ENCODE measurements at regions not wholly inside any gene's neighbourhood (a gene's known extent, or its start where the extent isn't known, plus 50 kb on each side); places are given as distances from the start of the nearest gene placed in this dataset.

DNA sequence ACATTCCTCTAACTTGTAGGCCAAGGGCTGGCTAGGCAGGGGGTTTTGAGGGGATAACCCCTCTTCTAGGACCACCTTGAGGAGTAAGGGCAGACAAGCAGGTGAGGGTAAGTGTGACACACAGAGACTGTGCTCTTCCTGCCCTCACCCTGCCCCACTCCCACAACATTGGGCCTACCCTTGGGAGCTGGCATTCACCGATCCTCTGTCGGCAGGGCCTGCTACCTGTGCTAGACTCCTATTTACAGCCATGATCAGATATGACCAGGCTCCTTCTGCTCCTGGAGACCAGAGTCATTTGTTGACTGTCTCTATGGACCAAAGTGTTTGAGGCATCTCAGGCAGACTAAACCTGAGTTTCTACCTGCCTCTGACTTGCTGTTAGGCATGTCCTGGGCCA lies 68.3 kb downstream of the SYF2 start:
- no peak for DNase-seq (ENCODE audit: low read depth)
- no peak overlapping the region for H3K4me3 ChIP-seq (ENCODE audit: low read length)
- TF ChIP-seq, protein P1, sequence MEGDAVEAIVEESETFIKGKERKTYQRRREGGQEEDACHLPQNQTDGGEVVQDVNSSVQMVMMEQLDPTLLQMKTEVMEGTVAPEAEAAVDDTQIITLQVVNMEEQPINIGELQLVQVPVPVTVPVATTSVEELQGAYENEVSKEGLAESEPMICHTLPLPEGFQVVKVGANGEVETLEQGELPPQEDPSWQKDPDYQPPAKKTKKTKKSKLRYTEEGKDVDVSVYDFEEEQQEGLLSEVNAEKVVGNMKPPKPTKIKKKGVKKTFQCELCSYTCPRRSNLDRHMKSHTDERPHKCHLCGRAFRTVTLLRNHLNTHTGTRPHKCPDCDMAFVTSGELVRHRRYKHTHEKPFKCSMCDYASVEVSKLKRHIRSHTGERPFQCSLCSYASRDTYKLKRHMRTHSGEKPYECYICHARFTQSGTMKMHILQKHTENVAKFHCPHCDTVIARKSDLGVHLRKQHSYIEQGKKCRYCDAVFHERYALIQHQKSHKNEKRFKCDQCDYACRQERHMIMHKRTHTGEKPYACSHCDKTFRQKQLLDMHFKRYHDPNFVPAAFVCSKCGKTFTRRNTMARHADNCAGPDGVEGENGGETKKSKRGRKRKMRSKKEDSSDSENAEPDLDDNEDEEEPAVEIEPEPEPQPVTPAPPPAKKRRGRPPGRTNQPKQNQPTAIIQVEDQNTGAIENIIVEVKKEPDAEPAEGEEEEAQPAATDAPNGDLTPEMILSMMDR (IDR thresholded peaks at IDR 0.05; ENCODE audit: insufficient read depth, low read depth, low read length, missing control alignments): no peak

DNA sequence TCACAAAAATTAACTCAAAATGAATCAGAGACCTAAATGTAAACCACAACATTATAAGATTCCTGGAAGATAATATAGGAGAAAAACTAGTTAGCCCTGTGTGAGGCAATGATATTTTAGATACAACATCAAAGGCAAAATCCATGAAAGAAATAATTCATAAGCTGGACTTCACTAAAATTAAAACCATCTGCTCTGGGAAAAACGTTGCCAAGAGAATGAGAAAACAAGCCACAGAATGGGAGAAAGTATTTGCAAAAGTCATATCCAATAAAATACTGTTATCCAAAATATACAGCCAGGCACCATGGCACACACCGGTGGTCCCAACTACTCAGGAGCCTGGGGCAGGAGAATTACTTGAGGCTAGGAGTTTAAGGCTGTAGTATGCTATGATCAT lies 70.3 kb downstream of the SYF2 start:
- DNase-seq (ENCODE audit: low read depth): no peak
- no peak overlapping the region for H3K4me3 ChIP-seq (ENCODE audit: low read length)
- TF ChIP-seq, protein P1 (IDR thresholded peaks at IDR 0.05; ENCODE audit: insufficient read depth, low read depth, low read length, missing control alignments): no peak

DNA sequence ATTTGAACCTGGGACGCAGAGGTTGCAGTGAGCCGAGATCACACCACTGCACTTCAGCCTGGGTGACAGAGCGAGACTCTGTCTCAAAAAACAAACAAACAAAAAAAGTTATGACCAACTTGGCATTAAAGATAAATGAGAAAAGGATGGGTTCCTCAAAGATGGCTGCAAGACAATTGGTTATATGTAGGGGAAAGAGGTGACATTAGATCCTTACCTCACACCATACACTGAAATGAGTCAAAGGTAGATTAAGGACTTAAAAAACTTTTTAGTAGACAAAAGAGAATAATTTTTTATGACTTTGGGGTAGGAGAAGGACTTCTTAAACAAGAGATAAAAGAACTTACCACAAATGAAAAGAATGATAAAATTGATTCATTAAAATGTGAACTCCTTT lies 74.5 kb downstream of the SYF2 start:
- DNase-seq (ENCODE audit: low read depth): no peak
- TF ChIP-seq, protein P1 (IDR thresholded peaks at IDR 0.05; ENCODE audit: insufficient read depth, low read depth, low read length, missing control alignments): no peak
- no peak overlapping the region for H3K4me3 ChIP-seq (ENCODE audit: low read length)

DNA sequence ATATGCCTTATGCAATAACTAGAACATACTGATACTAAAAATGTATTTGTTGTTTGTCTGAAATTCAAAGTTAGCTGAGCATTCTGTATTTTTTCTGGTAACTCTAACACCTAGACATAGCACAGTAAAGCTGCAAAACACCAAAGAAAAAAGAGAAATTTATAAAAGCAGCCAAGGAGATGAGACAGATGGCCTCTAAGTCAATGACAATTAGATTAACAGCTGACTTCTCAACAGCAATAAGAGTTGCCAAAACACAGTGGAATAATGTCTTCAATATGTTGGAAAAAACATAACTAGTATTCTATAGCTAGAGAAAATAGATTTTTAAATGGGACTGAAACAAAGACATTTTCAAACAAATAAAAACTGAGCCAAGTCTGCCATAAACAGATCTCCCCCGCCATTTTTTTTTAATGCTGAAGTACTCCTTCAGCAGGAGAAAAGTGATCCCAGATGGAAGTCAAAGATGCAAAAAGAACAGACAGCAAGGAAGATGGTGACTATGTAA lies 81.3 kb downstream of the SYF2 start:
- no peak for DNase-seq (ENCODE audit: low read depth)
- H3K4me3 ChIP-seq (ENCODE audit: low read length): no peak overlapping the region
- TF ChIP-seq, protein P1 (IDR thresholded peaks at IDR 0.05; ENCODE audit: insufficient read depth, low read depth, low read length, missing control alignments): no peak

DNA sequence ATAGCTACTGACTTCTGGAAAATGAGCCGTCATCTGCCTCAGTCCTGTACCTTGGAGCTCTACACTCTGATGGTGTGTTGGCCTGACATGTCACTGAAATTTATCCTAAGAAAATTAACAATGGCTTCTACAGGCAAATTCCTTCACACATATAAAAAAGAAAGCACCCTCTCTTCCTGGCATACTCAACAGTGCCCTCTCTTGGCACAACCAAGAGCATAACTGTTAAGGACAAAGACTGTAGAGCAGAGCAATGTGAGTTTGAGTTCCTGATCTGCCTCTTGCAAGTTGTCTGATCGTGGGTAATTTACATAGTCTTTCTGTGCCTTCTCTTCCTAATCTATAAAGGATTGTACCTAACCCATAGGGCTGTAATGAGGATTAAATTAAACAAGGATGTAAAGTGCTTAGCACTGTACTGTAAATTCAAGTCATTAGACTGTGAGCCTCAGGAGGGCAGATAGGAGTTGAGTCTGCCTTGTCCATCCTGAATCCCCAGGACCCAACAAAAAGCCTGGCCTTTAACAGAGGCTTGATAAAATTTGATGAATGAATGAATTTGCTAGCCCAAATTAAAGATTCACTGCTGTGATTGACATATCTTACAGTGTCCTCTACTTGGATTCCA lies 83.5 kb downstream of the SYF2 start:
- TF ChIP-seq, protein P1 (IDR thresholded peaks at IDR 0.05; ENCODE audit: insufficient read depth, low read depth, low read length, missing control alignments): peak; percentile 55
- DNase-seq (ENCODE audit: low read depth): peak; percentile 37

DNA sequence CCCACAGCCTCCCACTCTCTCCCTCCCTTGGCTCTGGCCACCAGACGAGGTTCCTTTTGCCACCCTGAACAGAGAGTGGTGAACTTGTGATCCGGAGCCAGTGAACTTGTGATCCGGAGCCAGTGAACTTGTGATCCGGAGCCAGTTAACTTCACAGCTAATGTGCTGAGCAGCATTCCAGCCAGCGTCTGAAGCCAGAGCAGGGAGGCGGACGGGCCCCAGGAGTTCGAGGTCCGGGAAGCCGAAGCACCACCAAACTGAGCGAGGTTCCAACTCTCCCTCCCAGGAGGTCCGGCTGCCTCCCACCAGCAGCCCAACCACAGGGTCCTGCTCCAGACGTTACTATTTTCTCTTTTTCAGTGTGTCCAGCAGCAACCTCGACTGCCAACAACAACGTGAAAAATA lies 85.8 kb downstream of the SYF2 start:
- no peak overlapping the region for H3K4me3 ChIP-seq (ENCODE audit: low read length)
- TF ChIP-seq, protein P1 (IDR thresholded peaks at IDR 0.05; ENCODE audit: insufficient read depth, low read depth, low read length, missing control alignments): no peak
- no peak for DNase-seq (ENCODE audit: low read depth)

More for the DNA sequence above, 83.5 kb downstream of the SYF2 start:
- H3K4me3 ChIP-seq (ENCODE audit: low read length): no peak overlapping the region
